ENCODE measurements at regions not wholly inside any gene's neighbourhood (a gene's known extent, or its start where the extent isn't known, plus 50 kb on each side); places are given as distances from the start of the nearest gene placed in this dataset.
"Not testable (repeated sequence)": the region's sequence is repeated elsewhere in the genome, so short reads cannot be mapped to it uniquely, and the experiment has no call there.

DNA sequence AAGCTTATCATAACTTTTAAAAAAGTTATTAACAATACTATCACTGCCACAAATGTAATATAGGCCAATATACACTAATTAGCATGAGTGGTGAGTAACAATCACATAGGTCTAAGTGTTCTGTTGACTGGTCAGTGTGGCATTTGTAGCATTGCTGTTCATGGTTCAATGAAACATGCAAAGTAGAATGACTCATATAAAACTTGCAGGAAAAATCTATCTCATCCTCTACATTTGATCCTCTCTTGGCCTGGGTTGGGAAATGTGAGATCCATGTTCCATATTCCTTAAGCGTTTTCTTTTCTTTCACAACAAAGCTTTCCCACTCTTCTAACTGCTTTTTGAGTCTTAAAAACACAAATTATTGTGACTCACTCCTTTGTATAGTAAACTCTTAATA lies 1418.7 kb downstream of the FSTL5 start:
- DNase-seq = no peak

DNA sequence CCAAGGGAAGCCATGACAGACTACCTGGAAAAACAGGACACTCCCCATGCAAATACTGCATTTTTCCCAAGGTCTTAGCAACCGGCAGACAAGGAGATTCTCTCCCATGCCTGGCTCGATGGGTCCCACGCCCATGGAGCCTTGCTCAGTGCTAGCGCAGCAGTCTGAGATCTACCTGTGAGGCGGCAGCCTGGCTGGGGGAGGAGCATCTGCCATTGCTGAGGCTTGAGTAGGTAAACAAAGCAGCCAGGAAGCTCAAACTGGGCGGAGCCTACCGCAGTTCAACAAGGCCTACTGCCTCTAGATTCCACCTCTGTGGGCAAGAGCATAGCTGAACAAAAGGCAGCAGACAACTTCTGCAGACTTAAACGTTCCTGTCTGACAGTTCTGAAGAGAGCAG lies 1417.2 kb downstream of the FSTL5 start:
- DNase-seq = not testable (repeated sequence)

GRCh38 chr4:160772668-160773067 lies 1391.1 kb downstream of the FSTL5 start:
- no peak for DNase-seq

- no peak for DNase-seq
These were observed 1368.6 kb downstream of the FSTL5 start for GRCh38 chr4:160795216-160795615.

DNA sequence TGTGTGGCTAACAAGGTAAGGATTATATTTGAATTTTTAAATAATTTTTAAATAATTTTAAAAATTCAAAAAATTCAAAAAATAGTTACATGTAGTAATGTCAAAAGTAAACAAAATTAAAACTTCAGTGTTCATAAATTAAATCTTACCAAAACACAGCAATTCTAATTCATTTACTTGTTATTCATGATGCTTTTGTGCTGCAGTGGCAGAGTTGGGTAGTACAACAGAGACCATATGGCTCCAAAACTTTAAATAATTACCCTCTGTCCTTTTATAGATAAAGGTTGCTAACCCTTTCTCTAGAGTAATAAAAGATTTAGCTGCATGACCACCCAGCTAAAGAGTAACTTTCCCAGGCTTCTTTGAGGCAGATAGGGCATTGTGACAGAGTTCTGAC lies 1355.6 kb downstream of the FSTL5 start:
- DNase-seq = no peak

DNA sequence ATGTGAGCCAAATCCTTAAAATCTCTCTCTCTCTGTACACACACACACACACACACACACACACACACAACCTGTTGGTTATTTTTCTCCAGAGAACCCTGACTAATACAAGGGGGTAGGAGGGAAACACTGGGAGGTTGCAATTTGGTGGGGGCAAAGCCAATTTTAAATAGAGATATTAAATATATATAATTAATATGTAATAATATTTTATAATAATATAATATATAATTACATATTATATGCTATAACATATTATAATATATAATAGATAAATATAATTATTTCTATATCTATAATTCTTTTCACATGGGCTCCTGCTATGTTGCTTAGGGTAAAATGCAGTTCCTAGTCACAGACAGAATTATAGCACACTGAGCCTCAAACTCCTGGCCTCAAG lies 1354.2 kb downstream of the FSTL5 start:
- no peak for DNase-seq

GRCh38 chr4:160810424-160810823 lies 1353.4 kb downstream of the FSTL5 start:
- no peak for DNase-seq

- DNase-seq = no peak
These were observed 1352.9 kb downstream of the FSTL5 start for GRCh38 chr4:160810941-160811340.

GRCh38 chr4:160811956-160812355 lies 1351.8 kb downstream of the FSTL5 start:
- no peak for DNase-seq

- no peak for DNase-seq
These were observed 1349.1 kb downstream of the FSTL5 start for GRCh38 chr4:160814726-160815125.

- DNase-seq = no peak
These were observed 1345.2 kb downstream of the FSTL5 start for GRCh38 chr4:160818571-160818970.

DNA sequence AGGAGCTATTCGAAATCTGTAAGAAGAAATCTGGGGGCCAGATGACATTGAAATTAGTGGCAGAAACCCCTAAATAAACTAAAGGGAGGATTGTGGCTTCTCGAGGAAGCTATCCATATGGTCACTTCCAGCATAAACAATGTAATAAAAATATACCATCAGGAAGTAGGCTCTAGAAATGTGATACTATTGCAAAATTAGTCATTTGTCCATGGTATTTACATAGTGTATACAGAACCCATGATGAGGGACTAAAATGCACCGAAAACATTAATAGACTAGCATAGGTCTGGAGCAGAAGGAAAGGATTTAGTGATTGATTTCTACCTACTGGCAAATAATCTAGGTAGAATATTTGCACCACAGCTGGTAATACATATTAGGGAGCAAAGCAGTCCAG lies 1344.0 kb downstream of the FSTL5 start:
- no peak for DNase-seq

- no peak for DNase-seq
These were observed 1339.3 kb downstream of the FSTL5 start for GRCh38 chr4:160824481-160824880.

DNA sequence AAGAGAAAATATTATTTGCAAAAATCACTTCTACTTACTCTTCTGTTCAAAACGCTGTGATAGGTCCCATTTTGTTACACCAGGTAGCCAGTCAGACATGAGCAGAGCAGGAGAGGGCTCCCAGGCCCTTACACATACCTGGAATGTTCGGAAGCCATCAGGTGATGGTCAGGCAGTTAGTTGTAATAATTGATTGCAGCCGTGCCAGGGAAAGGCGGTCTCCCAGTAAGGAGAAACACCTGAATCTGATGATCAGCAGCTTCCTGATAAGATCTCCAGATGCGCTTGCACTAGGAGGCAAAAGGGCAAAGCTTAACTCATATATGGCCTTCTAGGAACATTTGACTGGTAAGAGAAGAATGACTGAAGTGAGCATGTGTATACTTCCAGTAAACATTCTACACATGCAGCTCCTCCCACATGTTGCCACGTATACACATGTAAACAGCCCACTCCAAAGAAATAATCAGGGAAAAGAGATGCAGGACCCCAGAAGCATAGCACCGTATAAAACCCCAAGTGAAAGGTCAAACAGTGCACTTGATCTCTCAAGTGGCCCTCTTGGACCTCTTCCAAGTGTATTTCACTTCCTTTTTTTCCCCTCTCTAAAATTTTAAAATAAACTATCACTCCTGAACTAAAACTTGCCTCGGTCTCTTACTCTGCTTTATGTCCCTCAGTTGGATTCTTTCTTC lies 1338.0 kb downstream of the FSTL5 start:
- DNase-seq = no peak

- no peak for DNase-seq
These were observed 1337.5 kb downstream of the FSTL5 start for GRCh38 chr4:160826339-160826679.

- DNase-seq = no peak
These were observed 1332.5 kb downstream of the FSTL5 start for GRCh38 chr4:160831165-160831922.

DNA sequence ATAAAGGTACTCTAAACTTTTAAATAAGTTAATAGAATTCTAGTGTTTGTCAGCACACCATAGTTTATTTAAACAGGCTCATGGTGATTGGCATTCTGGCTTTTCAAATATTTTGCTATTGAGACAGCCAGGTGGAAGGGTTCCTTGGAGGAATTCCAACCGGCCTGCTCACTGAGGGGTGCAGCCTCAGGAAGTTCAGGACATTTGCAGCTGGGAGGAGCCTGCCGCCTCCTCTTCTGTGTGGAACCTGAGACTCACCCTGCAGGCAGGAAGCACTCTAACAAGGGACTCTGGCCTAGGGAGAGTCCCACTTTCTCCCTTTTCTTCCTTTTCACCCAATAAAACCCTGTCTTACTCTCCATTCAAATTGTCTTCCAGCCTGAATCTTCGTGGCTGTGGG lies 1328.0 kb downstream of the FSTL5 start:
- DNase-seq = no peak

- no peak for DNase-seq
These were observed 1327.4 kb downstream of the FSTL5 start for GRCh38 chr4:160836431-160836830.

DNA sequence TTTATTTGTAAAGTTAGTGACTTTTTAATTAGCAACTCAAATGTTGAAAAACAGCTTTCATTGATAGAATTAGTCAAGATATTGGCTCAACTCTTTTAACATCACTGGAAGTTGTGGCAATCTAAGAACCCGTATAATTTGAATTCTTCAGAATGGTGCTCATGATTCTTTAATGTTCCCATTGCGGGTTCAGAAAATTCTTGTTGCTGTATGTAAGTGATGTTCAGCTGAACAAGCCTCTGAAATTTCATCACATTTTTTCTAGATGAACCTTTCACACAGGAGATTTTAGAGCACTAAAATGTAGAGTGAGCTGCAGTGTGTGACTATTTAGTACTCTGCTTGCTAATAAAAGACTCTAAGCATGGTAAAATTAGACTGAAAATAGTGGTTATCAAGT lies 1317.7 kb downstream of the FSTL5 start:
- no peak for DNase-seq

DNA sequence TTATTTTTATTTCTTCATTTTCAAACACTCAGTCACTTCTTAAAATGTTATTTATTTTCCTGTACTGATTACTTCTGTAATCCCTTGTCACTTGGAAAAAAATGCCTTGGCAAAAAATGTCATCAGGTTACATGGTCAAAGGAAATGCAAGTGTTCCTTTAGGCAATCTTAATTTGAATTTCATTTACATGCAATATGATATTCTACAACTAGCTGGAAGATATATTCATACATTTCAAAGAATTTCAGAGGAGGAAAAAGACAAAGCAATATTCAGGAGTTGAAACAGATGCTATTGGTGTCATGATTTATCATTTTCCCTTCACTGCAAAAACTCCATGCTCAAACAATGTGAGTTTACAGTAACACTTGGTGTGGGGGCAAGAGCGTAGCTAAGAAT lies 1316.6 kb downstream of the FSTL5 start:
- DNase-seq = no peak

- no peak for DNase-seq
These were observed 1315.3 kb downstream of the FSTL5 start for GRCh38 chr4:160848489-160848888.

DNA sequence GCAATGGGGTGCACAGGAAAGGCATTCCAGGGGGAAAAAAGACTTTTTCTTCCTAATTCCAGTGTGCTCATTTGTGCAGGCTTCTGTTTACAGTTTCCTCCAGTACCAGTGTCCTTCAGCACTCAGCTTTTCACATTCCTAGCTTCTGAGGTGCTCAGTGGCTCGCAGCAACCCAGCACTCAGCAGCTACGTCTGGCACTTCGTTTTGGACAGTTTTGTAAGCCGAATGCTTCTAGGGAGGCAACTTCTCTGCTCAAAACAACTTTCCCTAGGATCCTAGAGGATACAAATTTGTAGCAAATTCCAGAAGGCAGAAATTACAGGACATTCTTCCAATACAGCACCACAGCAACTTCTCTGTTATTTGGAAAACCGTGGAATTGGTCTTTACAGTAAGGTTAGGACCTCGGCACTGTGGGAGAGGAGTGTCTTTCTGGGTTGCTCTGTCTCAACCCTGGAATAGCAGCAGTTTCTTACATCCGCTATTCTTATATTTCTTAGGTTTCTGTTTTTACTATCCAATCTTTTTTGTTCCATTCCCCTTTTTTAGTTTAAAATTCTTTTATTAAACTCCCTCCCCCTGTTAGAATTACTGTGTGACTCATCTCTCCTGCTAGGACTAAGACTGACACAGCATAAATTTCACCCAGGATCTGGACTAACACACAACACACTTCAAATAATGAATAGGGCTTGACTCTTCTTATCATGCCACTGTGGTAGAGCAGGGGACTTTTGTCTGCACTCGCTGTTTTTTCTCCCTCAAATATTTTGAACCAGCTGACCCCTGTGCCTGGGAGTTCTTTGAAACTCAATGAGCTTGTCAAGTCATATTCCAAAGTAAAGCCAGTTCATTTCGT lies 1314.7 kb downstream of the FSTL5 start:
- DNase-seq = no peak

DNA sequence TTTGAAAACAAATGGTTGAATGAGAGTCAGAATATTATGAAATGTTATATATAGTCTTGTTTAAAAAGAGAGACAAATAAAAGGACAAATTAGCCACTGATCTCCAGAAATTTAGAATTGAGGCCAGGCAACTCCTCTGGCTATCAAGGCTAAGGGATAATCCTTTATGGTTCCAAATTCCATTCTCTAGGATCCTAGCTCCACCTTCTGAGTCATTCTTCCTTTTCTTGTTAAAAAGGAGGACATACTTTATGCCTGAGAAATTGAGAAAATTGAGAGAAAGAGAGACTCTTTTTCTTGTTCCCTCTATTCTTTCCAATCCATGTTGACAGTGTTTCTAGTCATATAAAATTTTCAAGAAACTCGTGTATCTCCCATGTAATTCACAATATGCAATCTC lies 1299.5 kb downstream of the FSTL5 start:
- no peak for DNase-seq

DNA sequence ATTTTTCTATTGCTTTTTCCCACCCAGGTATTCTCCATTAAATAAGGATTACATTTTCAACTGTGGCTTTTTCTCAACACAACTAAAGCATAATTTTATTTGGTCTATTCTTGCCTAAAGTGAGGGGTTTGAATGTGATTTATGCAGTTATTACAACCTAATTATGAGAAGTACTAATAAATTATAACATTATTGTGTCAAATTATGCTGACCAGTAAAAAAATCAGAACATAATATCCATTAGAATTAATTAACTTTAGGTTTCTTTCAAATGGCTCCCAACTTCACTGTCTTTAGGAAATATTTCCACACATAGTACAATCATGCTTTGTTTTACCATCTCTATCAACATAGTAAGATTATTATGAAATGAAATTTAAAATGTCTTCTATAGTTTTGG lies 1293.9 kb downstream of the FSTL5 start:
- no peak for DNase-seq

Measured in T-helper 2 cell (primary cell).